IMR-90 (cell line): ENCODE measurements at regions not wholly inside any gene's neighbourhood (a gene's known extent, or its start where the extent isn't known, plus 50 kb on each side); places are given as distances from the start of the nearest gene placed in this dataset.

Experiments
- ATAC-seq: fragments of 200-7000 bp; cut with Tn5 transposase; 2 replicates; pipeline ENCODE4 v1.9.1; 2020; ENCODE audit warnings: low read depth, mild to moderate bottlenecking, moderate library complexity
- BruUV-seq: library from RNA; stranded (reverse); fragments of 400-500 nt; replicated peaks from 2 replicates; lab custom pipeline; 2021; lab: Mats Ljungman, UMichigan
- CTCF ChIA-PET: fragments of 300-600 bp; formaldehyde crosslinking; extraction: SDS; loops from one replicate; lab custom pipeline; 2021; ENCODE audit warnings: antibody characterized with exemption; lab: Yijun Ruan, JAX
- POLR2A ChIA-PET: fragments of 300-600 bp; sonication (Branson Sonifier 250); formaldehyde crosslinking; loops from one replicate; lab custom pipeline; 2022; ENCODE audit warnings: antibody characterized with exemption; ENCODE audit not compliant: unreplicated experiment; lab: Charles Lee
- DNase-seq: peaks from one replicate; pipeline ENCODE4 v3.0.0; 2013
- H2AFZ ChIP-seq: replicated peaks from 2 replicates; pipeline ENCODE3; 2013; ENCODE audit warnings: low read length, mild to moderate bottlenecking; ENCODE audit not compliant: poor library complexity
- H2AK5ac ChIP-seq: 2 replicates; pipeline ENCODE4 v1.6.1; 2013; ENCODE audit warnings: low read depth, low read length, inconsistent platforms
- H2AK9ac ChIP-seq: replicated peaks from 2 replicates; pipeline ENCODE3; 2013; ENCODE audit warnings: mild to moderate bottlenecking, low read depth, low read length, moderate library complexity; ENCODE audit not compliant: poor library complexity
- H2BK120ac ChIP-seq: 2 replicates; pipeline ENCODE4 v1.6.1; 2013; ENCODE audit warnings: low read depth, low read length, inconsistent platforms
- H2BK15ac ChIP-seq: 3 replicates; pipeline ENCODE4 v1.6.1; 2013; ENCODE audit warnings: low read depth, low read length, inconsistent platforms
- H2BK20ac ChIP-seq: 2 replicates; pipeline ENCODE4 v1.6.1; 2013; ENCODE audit warnings: low read depth, mild to moderate bottlenecking, inconsistent platforms, low read length, moderate library complexity
- H2BK5ac ChIP-seq: 2 replicates; pipeline ENCODE4 v1.6.1; 2013; ENCODE audit warnings: mild to moderate bottlenecking, low read depth, low read length, inconsistent platforms; ENCODE audit not compliant: poor library complexity, severe bottlenecking
- H3K14ac ChIP-seq: replicated peaks from 2 replicates; pipeline ENCODE4 v1.6.1; 2013; ENCODE audit warnings: low read depth, low read length, inconsistent platforms
- H3K18ac ChIP-seq: 2 replicates; pipeline ENCODE4 v1.6.1; 2013; ENCODE audit warnings: low read depth, low read length, control low read depth
- H3K23ac ChIP-seq: 2 replicates; pipeline ENCODE4 v1.6.1; 2013; ENCODE audit warnings: low read depth, low read length, inconsistent platforms
- H3K27ac ChIP-seq: 2 replicates; pipeline ENCODE4 v1.5.1; 2013; ENCODE audit warnings: mild to moderate bottlenecking, control low read depth, low read length; ENCODE audit not compliant: insufficient read depth
- H3K27me3 ChIP-seq: 2 replicates; pipeline ENCODE4 v1.6.1; 2013; ENCODE audit warnings: low read length; ENCODE audit not compliant: control insufficient read depth, insufficient read depth
- H3K36me3 ChIP-seq: 2 replicates; pipeline ENCODE4 v1.6.1; 2013; ENCODE audit warnings: low read length, mixed read lengths; ENCODE audit not compliant: control insufficient read depth, insufficient read depth
- H3K4ac ChIP-seq: 2 replicates; pipeline ENCODE4 v1.6.1; 2013; ENCODE audit warnings: low read depth, low read length, inconsistent platforms
- H3K4me1 ChIP-seq: 2 replicates; pipeline ENCODE4 v1.6.1; 2013; ENCODE audit warnings: low read length, mixed read lengths; ENCODE audit not compliant: control insufficient read depth, insufficient read depth
- H3K4me2 ChIP-seq: 2 replicates; pipeline ENCODE4 v1.6.1; 2013; ENCODE audit warnings: low read depth, mild to moderate bottlenecking, control low read depth, low read length, moderate library complexity
- H3K4me3 ChIP-seq: 2 replicates; pipeline ENCODE4 v1.5.1; 2013; ENCODE audit warnings: low read depth, mild to moderate bottlenecking, control low read depth, low read length, moderate library complexity; ENCODE audit not compliant: insufficient read depth
- H3K56ac ChIP-seq: 2 replicates; pipeline ENCODE4 v1.6.1; 2013; ENCODE audit warnings: low read length, inconsistent platforms; ENCODE audit not compliant: insufficient read depth; ENCODE audit errors: extremely low read depth
- H3K79me1 ChIP-seq, 2 experiments: 2 replicates each; pipeline ENCODE4 v1.6.1; 2013; ENCODE audit warnings: low read length in 2 of 2, inconsistent platforms in 1 of 2, low read depth in 1 of 2
- H3K9ac ChIP-seq: 2 replicates; pipeline ENCODE4 v1.6.1; 2013; ENCODE audit warnings: low read depth, low read length, control low read depth
- H3K9me1 ChIP-seq: 2 replicates; pipeline ENCODE4 v1.6.1; 2013; ENCODE audit warnings: low read length, inconsistent platforms; ENCODE audit not compliant: insufficient read depth
- H3K9me3 ChIP-seq: 2 replicates; pipeline ENCODE4 v1.6.1; 2013; ENCODE audit warnings: low read length; ENCODE audit not compliant: control insufficient read depth, insufficient read depth
- H4K20me1 ChIP-seq: 2 replicates; pipeline ENCODE4 v1.6.1; 2013; ENCODE audit warnings: low read length, inconsistent platforms; ENCODE audit not compliant: insufficient read depth
- H4K5ac ChIP-seq: 2 replicates; pipeline ENCODE4 v1.6.1; 2013; ENCODE audit warnings: mild to moderate bottlenecking, low read depth, low read length, control low read depth
- H4K8ac ChIP-seq, 2 experiments: 2 replicates each; pipeline ENCODE4 v1.6.1; 2013; ENCODE audit warnings: low read depth in 2 of 2, low read length in 2 of 2, control low read depth in 1 of 2, inconsistent platforms in 1 of 2
- H4K91ac ChIP-seq: 2 replicates; pipeline ENCODE4 v1.6.1; 2013; ENCODE audit warnings: low read depth, low read length, inconsistent platforms; ENCODE audit not compliant: insufficient read depth
- CEBPB ChIP-seq: IDR thresholded peaks from 2 replicates; pipeline ENCODE4 v1.6.1; 2012; ENCODE audit warnings: low read depth, low read length, improper control_type of control experiment
- MAZ ChIP-seq: IDR thresholded peaks from 2 replicates; pipeline ENCODE4 v1.6.1; 2012; ENCODE audit warnings: low read depth, mild to moderate bottlenecking, low read length, improper control_type of control experiment, moderate library complexity, borderline replicate concordance
- WGBS, 2 experiments: methylation state at CpG; one replicate each; pipeline versions ENCODE4 v1.1.5 to v1.1.7; 2013; ENCODE audit warnings: missing lambda C conversion rate in 2 of 2; ENCODE audit not compliant: insufficient read length in 1 of 2; ENCODE audit errors: extremely low coverage in 2 of 2; 5-methylcytosine and 5-hydroxymethylcytosine counted together
- dilution Hi-C: fragments of 300-500 bp; cut with HindIII; formaldehyde crosslinking; loops from one replicate; pipeline ENCODE4 v1.14.3; 2018; ENCODE audit warnings: low sequenced_read_pairs; ENCODE audit not compliant: unreplicated experiment
- in situ Hi-C: fragments of 300-500 bp; cut with MboI; formaldehyde crosslinking; loops from 3 replicates; pipeline ENCODE4 v1.14.3; 2019; ENCODE audit warnings: low sequenced_read_pairs, inconsistent platforms, mixed read lengths
- intact Hi-C: fragments of 100-400 bp; cut with micrococcal nuclease; formaldehyde crosslinking; loops from 2 replicates; pipeline ENCODE4 v1.10.0; 2022

- Histone ChIP-seq H3K23ac (no peak overlapping the region), H3K56ac (no peak overlapping the region), H2BK120ac (no peak overlapping the region), H3K27me3 (no peaks in the 10 kb centered on the region), H3K4me2 (no peak overlapping the region), H3K4me1 (no peaks in the 10 kb centered on the region), H2AFZ (no peak overlapping the region), H4K8ac (no peak overlapping the region), H3K27ac (no peak overlapping the region), H3K9me3 (peaks cover 2% of the 10 kb centered on the region; the same call in 1 of the 2 replicates), H2AK9ac (no peak overlapping the region), H3K14ac (no peak overlapping the region), H3K4me3 (no peak overlapping the region), H2BK20ac (no peak overlapping the region), H4K91ac (no peak overlapping the region), H3K18ac (no peak overlapping the region), H3K79me1 (no peaks in the 10 kb centered on the region), H2AK5ac (no peak overlapping the region), H2BK15ac (no peak overlapping the region), H3K9me1 (no peaks in the 10 kb centered on the region), H2BK5ac (no peak overlapping the region), H3K36me3 (no peaks in the 10 kb centered on the region), H3K4ac (no peak overlapping the region), H3K9ac (no peak overlapping the region), H4K20me1 (no peaks in the 10 kb centered on the region), H4K5ac (no peak overlapping the region)
- intact Hi-C loops (no loop called here), dilution Hi-C loops (no loop called here), in situ Hi-C loops (no loop called here)
- ATAC-seq (no peak), DNase-seq (no peak)
- ChIA-PET POLR2A (no interaction called here), CTCF (no interaction called here)
- 79% methylated on average over 3 of the region's 5 CpGs; no CpG with 5 or more reads in 1 of the 2 experiments for WGBS, 2 experiments
- TF ChIP-seq MAZ (no peak), CEBPB (0 out of 2 replicates have a peak, but pooled peaks have one; percentile 13)
- no TSS peak for BruUV-seq
Measured at GRCh38 chr14:76656592-76656991, 104.7 kb upstream of the VASH1 start.
